B cell (primary cell): ENCODE measurements at regions not wholly inside any gene's neighbourhood (a gene's known extent, or its start where the extent isn't known, plus 50 kb on each side); places are given as distances from the start of the nearest gene placed in this dataset.
A peak's percentile ranks its signal among the peaks of the same experiment; 100 is the strongest.

Experiments used
- ATAC-seq: fragments of 200-7000 bp; cut with Tn5 transposase; one replicate; pipeline ENCODE4 v1.10.0; 2021; ENCODE audit warnings: low read depth, mild to moderate bottlenecking, moderate number of reproducible peaks, moderate library complexity
- CTCF ChIA-PET: fragments of 350-600 bp; sonication (Branson Sonifier 250); formaldehyde crosslinking; loops from one replicate; lab custom pipeline; 2021; ENCODE audit warnings: antibody characterized with exemption, inconsistent platforms; lab: Charles Lee
- POLR2A ChIA-PET: fragments of 350-600 bp; sonication (Branson Sonifier 250); formaldehyde crosslinking; loops from one replicate; lab custom pipeline; 2021; ENCODE audit warnings: antibody characterized with exemption; lab: Charles Lee
- DNase-seq: peaks from one replicate; pipeline ENCODE4 v3.0.0; 2013
- H2AFZ ChIP-seq: 2 replicates; pipeline ENCODE4 v1.6.1; 2012; ENCODE audit warnings: mild to moderate bottlenecking, low read depth, low read length; ENCODE audit not compliant: insufficient read depth, poor library complexity, severe bottlenecking
- H3K27ac ChIP-seq, 2 donors: 1 replicate in 1 of 2; 2 replicates in 1 of 2; pipeline ENCODE4 v1.5.1; 2012 to 2013; ENCODE audit warnings: low read length in 2 of 2, mild to moderate bottlenecking in 2 of 2, moderate library complexity in 1 of 2
- H3K27me3 ChIP-seq, 4 experiments: fragments of 200-600 bp in 1 of 4; sonication (generic) in 1 of 4; replicated peaks in 1 of 4; 1 replicate in 2 of 4; 2 replicates in 2 of 4; pipeline versions ENCODE4 v1.6.1 to v1.7.0; 2013 to 2016; ENCODE audit warnings: low read length in 3 of 4, mild to moderate bottlenecking in 2 of 4, mixed read lengths in 1 of 4, moderate library complexity in 1 of 4; ENCODE audit not compliant: insufficient read depth in 4 of 4, control insufficient read depth in 3 of 4; ENCODE audit errors: control extremely low read depth in 1 of 4
- H3K36me3 ChIP-seq, 2 experiments: replicated peaks in 1 of 2; 1 replicate in 1 of 2; 2 replicates in 1 of 2; pipeline versions ENCODE4 v1.6.1 to v1.7.1; 2013; ENCODE audit warnings: low read length in 1 of 2; ENCODE audit not compliant: insufficient read depth in 2 of 2, control insufficient read depth in 1 of 2; ENCODE audit errors: control extremely low read depth in 1 of 2, extremely low read depth in 1 of 2
- H3K4me1 ChIP-seq, 2 donors: fragments of 200-600 bp in 1 of 2; sonication (generic) in 1 of 2; 1 replicate in 1 of 2; 2 replicates in 1 of 2; pipeline versions ENCODE4 v1.5.1 to v1.6.1; 2013 to 2017; ENCODE audit warnings: low read length in 2 of 2; ENCODE audit not compliant: control insufficient read depth in 2 of 2, insufficient read depth in 2 of 2
- H3K4me2 ChIP-seq: replicated peaks from 2 replicates; pipeline ENCODE3; 2012; ENCODE audit warnings: mild to moderate bottlenecking, low read depth, low read length; ENCODE audit not compliant: poor library complexity, severe bottlenecking
- H3K4me3 ChIP-seq, 5 experiments: fragments of 200-600 bp in 1 of 5; sonication (generic) in 1 of 5; 1 replicate in 3 of 5; 2 replicates in 2 of 5; pipeline versions ENCODE4 v1.5.1 to v1.7.0; 2011 to 2016; ENCODE audit warnings: low read length in 4 of 5, mild to moderate bottlenecking in 4 of 5, low read depth in 2 of 5, control low read depth in 1 of 5, moderate library complexity in 1 of 5; ENCODE audit not compliant: insufficient read depth in 1 of 5; ENCODE audit errors: control extremely low read depth in 1 of 5, extremely low read depth in 1 of 5
- H3K79me2 ChIP-seq: fragments of 200-600 bp; sonication (generic); one replicate; pipeline ENCODE4 v1.6.0; 2016; ENCODE audit warnings: low read length; ENCODE audit not compliant: control insufficient read depth, insufficient read depth
- H3K9ac ChIP-seq: fragments of 200-600 bp; sonication (generic); 2 replicates; pipeline ENCODE4 v1.6.1; 2017; ENCODE audit warnings: mild to moderate bottlenecking, low read length, moderate library complexity
- H3K9me3 ChIP-seq, 3 donors: one replicate each; pipeline versions ENCODE4 v1.6.1 to v1.7.1; 2013; ENCODE audit warnings: low read length in 2 of 3; ENCODE audit not compliant: control insufficient read depth in 2 of 3, insufficient read depth in 1 of 3; ENCODE audit errors: control extremely low read depth in 1 of 3
- H4K20me1 ChIP-seq: 2 replicates; pipeline ENCODE4 v1.6.0; 2012; ENCODE audit warnings: mild to moderate bottlenecking, low read length; ENCODE audit not compliant: insufficient read depth, control insufficient read depth, poor library complexity, severe bottlenecking
- H3K27ac Mint-ChIP-seq: one replicate; pipeline ENCODE4 v1.8.0; 2021; ENCODE audit warnings: mixed read lengths
- H3K27me3 Mint-ChIP-seq: one replicate; pipeline ENCODE4 v1.8.0; 2021; ENCODE audit warnings: mixed read lengths
- H3K4me1 Mint-ChIP-seq: one replicate; pipeline ENCODE4 v1.8.0; 2021; ENCODE audit warnings: mixed read lengths
- H3K4me3 Mint-ChIP-seq: one replicate; pipeline ENCODE4 v1.8.0; 2021; ENCODE audit warnings: mixed read lengths
- H3K9me3 Mint-ChIP-seq: one replicate; pipeline ENCODE4 v1.8.0; 2022; ENCODE audit warnings: mixed read lengths; ENCODE audit not compliant: insufficient read depth
- EZH2 ChIP-seq: IDR thresholded peaks from 2 replicates; pipeline ENCODE4 v1.6.1; 2012; ENCODE audit warnings: borderline replicate concordance, low read depth, mild to moderate bottlenecking, moderate library complexity, low read length; ENCODE audit not compliant: insufficient read depth, poor library complexity, severe bottlenecking
- WGBS: methylation state at CpG from one replicate; pipeline ENCODE4 v1.1.5; 2013; ENCODE audit warnings: missing lambda C conversion rate; ENCODE audit not compliant: insufficient coverage; 5-methylcytosine and 5-hydroxymethylcytosine counted together
- intact Hi-C: fragments of 100-400 bp; cut with micrococcal nuclease; formaldehyde crosslinking; loops from one replicate; pipeline ENCODE4 v1.10.0; 2022
- TF ChIP-seq, protein P1 (sequence below): fragments of 200-600 bp; IDR thresholded peaks from one replicate; pipeline ENCODE4 v1.8.0; 2022; ENCODE audit warnings: antibody characterized with exemption, mild to moderate bottlenecking

GRCh38 chr5:39584927-39585326 is 160.1 kb upstream of the DAB2 start:
- ChIA-PET POLR2A (no interaction called here), CTCF (interaction anchor here (1.1 to 1.2 kb wide), 2 partner anchors 10 to 13 kb away, joined by 3 to 5 read pairs; no protein-coding TSS in a partner anchor)
- no peak overlapping the region for H3K4me3 ChIP-seq
- Mint-ChIP-seq H3K4me1 (peaks cover 5% of the 10 kb centered on the region), H3K27me3 (peaks cover 10% of the 10 kb centered on the region), H3K27ac (no peak overlapping the region), H3K4me3 (no peak overlapping the region), H3K9me3 (no peaks in the 10 kb centered on the region)
- WGBS = no CpG with 5 or more reads among the region's 2 CpGs
- H3K9ac ChIP-seq = no peak overlapping the region
- H3K27me3 ChIP-seq = peaks cover 0 to 3% (median 0%) of the 10 kb centered on the region in 4 experiments
- H3K79me2 ChIP-seq = no peaks in the 10 kb centered on the region
- TF ChIP-seq, protein P1, sequence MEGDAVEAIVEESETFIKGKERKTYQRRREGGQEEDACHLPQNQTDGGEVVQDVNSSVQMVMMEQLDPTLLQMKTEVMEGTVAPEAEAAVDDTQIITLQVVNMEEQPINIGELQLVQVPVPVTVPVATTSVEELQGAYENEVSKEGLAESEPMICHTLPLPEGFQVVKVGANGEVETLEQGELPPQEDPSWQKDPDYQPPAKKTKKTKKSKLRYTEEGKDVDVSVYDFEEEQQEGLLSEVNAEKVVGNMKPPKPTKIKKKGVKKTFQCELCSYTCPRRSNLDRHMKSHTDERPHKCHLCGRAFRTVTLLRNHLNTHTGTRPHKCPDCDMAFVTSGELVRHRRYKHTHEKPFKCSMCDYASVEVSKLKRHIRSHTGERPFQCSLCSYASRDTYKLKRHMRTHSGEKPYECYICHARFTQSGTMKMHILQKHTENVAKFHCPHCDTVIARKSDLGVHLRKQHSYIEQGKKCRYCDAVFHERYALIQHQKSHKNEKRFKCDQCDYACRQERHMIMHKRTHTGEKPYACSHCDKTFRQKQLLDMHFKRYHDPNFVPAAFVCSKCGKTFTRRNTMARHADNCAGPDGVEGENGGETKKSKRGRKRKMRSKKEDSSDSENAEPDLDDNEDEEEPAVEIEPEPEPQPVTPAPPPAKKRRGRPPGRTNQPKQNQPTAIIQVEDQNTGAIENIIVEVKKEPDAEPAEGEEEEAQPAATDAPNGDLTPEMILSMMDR = no peak
- no peak for TF ChIP-seq EZH2
- H2AFZ ChIP-seq = no peak overlapping the region
- H3K27ac ChIP-seq = no peak overlapping the region
- ATAC-seq = no peak
- H3K9me3 ChIP-seq = no peaks in the 10 kb centered on the region
- intact Hi-C loops = no loop called here
- DNase-seq = no peak
- H3K4me2 ChIP-seq = no peak overlapping the region
- no peaks in the 10 kb centered on the region for H3K36me3 ChIP-seq
- H4K20me1 ChIP-seq = no peaks in the 10 kb centered on the region
- H3K4me1 ChIP-seq = peaks cover 7 to 11% of the 10 kb centered on the region in 2 donors

DNA sequence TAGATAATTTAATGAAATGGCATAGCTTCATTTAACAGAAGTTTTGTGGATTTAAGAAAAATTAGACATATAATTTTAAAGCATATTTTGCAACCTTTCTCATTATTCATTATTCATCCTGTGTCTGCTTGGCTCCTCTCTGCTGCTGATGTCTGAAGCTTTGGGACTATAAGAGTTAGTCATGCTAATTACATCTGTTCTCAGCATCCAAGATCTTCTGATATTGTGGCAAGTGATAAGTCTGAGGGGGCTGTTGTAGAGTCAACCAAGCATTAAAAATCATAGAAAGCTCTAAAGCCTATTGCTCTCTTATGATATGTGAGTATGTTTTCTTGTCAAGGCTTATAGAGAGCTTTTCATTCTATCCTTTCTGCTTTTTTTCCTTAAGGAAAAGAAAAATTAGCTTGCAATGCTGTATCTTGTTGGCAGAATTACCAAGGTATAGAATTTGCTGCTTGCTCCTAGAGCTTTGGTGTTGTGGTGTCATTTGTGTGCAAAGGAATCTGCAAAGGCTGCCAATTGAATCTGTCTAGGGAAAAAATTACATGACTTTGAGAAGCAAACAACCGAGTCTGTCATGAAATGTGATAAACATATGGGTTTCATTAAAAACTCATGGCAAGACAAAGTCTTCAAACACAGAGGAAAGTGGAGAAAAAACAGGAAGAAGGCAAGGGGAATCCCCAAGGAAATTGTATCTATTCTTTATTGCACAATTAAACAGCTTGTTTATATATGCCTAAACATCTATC is 156.1 kb upstream of the DAB2 start:
- WGBS = no CpG with 5 or more reads among the region's 1 CpG
- H3K4me1 Mint-ChIP-seq = peaks cover 5% of the 10 kb centered on the region
- H3K4me1 ChIP-seq = peaks cover 7 to 11% of the 10 kb centered on the region in 2 donors
- no peak overlapping the region for H3K27ac ChIP-seq
- no peaks in the 10 kb centered on the region for H3K9me3 ChIP-seq
- H3K4me3 ChIP-seq = no peak overlapping the region
- no peak overlapping the region for H3K27ac Mint-ChIP-seq
- no peak for TF ChIP-seq EZH2
- H3K36me3 ChIP-seq = no peaks in the 10 kb centered on the region
- intact Hi-C loops = no loop called here
- CTCF ChIA-PET = interaction anchor here (0.6 to 3.2 kb wide), 9 partner anchors 8 to 1507 kb away, joined by 3 to 15 read pairs (median 4); no protein-coding TSS in a partner anchor
- DNase-seq = peak; percentile 12
- H3K9ac ChIP-seq = no peak overlapping the region
- no peaks in the 10 kb centered on the region for H4K20me1 ChIP-seq
- no peak for ATAC-seq
- peaks cover 0 to 3% (median 0%) of the 10 kb centered on the region in 4 experiments for H3K27me3 ChIP-seq
- POLR2A ChIA-PET = no interaction called here
- peaks cover 10% of the 10 kb centered on the region for H3K27me3 Mint-ChIP-seq
- H2AFZ ChIP-seq = no peak overlapping the region
- no peak overlapping the region for H3K4me3 Mint-ChIP-seq
- H3K4me2 ChIP-seq = peak overlapping the region; percentile 1
- H3K9me3 Mint-ChIP-seq = no peaks in the 10 kb centered on the region
- no peaks in the 10 kb centered on the region for H3K79me2 ChIP-seq
